ENCODE measurements at regions not wholly inside any gene's neighbourhood (a gene's known extent, or its start where the extent isn't known, plus 50 kb on each side); places are given as distances from the start of the nearest gene placed in this dataset.

DNA sequence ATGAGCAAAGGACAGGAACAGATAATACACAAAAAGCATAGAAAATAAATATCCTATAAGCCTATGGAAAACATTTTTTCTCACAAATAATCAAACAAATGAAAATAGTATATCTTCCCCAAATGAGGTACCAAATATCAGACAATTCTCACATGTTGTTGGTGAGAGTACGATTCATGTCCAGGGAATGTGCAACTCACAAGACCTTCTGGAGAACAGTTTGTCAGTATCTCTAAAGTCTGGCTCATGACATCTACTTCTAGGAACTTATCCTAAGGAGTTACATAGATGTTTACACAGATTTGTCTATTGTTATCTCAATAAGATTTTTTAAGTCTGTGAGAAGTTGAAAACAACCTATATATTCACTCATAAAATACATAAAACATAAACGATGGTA lies 80.3 kb upstream of the ARHGEF7 start:
- Histone ChIP-seq H3K27me3 (ENCODE audit: control insufficient read depth, extremely low read depth, insufficient read depth, low read length) (peaks cover 39% of the 10 kb centered on the region), H2AFZ (ENCODE audit: control insufficient read depth, low read length) (no peak overlapping the region), H3K27ac (ENCODE audit: control insufficient read depth, insufficient read depth, low read length) (no peak overlapping the region), H3K9me3 (ENCODE audit: control insufficient read depth, low read depth, low read length) (no peaks in the 10 kb centered on the region), H3K79me2 (ENCODE audit: control insufficient read depth, insufficient read depth, low read length) (no peaks in the 10 kb centered on the region), H3K4me2 (ENCODE audit: control insufficient read depth, extremely low read depth, insufficient read depth, low read depth, low read length) (no peak overlapping the region), H3K36me3 (ENCODE audit: control insufficient read depth in 2 of 2, extremely low read depth in 1 of 2, insufficient read depth in 2 of 2, low read length in 2 of 2) (no peaks in the 10 kb centered on the region), H3K4me1 (ENCODE audit: control insufficient read depth, extremely low read depth, insufficient read depth, low read length) (no peaks in the 10 kb centered on the region), H3K9me1 (ENCODE audit: control insufficient read depth, extremely low read depth, insufficient read depth, low read length) (no peaks in the 10 kb centered on the region), H3K9ac (ENCODE audit: control insufficient read depth, extremely low read depth, insufficient read depth, low read length) (no peak overlapping the region), H4K20me1 (ENCODE audit: control insufficient read depth, extremely low read depth, insufficient read depth, low read length) (no peaks in the 10 kb centered on the region), H3K4me3 (ENCODE audit: control insufficient read depth in 2 of 3, extremely low read depth in 1 of 3, insufficient read depth in 2 of 3, low read depth in 1 of 3, low read length in 3 of 3) (no peak overlapping the region)
- dilution Hi-C loops (cut with MboI; ENCODE audit: extremely low pct_ligation_motif_present, low sequenced_read_pairs) = no loop called here
- DNase-seq (ENCODE audit: low read depth, low spot score) (no peak), FAIRE-seq (no peak)
- TF ChIP-seq, protein P1, sequence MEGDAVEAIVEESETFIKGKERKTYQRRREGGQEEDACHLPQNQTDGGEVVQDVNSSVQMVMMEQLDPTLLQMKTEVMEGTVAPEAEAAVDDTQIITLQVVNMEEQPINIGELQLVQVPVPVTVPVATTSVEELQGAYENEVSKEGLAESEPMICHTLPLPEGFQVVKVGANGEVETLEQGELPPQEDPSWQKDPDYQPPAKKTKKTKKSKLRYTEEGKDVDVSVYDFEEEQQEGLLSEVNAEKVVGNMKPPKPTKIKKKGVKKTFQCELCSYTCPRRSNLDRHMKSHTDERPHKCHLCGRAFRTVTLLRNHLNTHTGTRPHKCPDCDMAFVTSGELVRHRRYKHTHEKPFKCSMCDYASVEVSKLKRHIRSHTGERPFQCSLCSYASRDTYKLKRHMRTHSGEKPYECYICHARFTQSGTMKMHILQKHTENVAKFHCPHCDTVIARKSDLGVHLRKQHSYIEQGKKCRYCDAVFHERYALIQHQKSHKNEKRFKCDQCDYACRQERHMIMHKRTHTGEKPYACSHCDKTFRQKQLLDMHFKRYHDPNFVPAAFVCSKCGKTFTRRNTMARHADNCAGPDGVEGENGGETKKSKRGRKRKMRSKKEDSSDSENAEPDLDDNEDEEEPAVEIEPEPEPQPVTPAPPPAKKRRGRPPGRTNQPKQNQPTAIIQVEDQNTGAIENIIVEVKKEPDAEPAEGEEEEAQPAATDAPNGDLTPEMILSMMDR (optimal IDR thresholded peaks at IDR 0.05 in 1 of 3, IDR thresholded peaks at IDR 0.05 in 1 of 3, conservative IDR thresholded peaks at IDR 0.05 in 1 of 3; ENCODE audit: extremely low read depth in 1 of 3, insufficient read depth in 2 of 3, low read length in 3 of 3) = no peak
- TF ChIP-seq EZH2 (IDR thresholded peaks at IDR 0.05; ENCODE audit: low read length) = no peak

DNA sequence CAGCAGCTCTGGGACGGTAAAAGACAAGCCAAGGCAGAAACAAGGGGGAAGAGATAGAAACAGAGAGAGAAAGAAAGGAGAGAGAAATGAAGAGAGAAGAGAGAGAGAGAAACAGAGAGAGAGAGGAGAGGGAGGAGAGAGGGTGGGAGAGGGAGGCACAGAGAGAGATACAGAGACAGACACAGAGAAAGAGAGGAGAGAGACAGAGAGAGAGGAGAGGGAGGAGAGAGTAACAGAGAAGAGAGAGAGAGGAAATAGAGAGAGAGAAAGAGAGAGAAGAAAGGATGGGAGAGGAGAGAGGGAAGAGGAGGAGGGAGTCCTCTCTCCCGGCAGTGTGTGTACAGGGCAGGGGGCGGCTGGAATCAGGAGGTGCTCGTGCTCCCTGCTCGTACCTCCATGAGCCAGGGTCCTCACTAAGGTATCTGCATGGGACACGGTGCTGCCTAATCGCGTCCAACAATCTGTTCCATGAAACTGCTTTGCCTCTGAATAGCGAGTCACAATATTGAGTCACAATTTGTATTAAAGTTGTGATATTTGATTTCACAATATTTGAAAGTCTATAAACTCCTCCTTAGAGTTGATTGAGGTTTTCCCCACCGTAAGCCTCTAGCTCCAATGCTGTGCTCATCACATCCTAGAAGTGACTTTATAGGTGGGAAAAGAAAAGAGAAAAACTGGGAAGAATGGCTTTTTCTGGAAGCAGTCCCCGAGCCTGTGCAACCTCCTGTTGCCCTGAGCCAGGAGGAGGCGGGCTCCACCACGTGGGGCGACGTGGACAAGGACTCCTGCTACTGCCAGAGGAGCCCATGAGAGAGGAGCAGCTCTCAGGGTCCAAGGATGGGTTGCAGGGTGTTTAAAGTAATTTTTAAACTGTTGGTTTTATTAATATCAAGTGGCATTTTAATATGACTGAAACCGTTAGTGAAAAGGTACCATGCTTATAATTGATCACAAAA lies 81.7 kb upstream of the ARHGEF7 start:
- TF ChIP-seq, protein P1 (optimal IDR thresholded peaks at IDR 0.05 in 1 of 3, IDR thresholded peaks at IDR 0.05 in 1 of 3, conservative IDR thresholded peaks at IDR 0.05 in 1 of 3; ENCODE audit: extremely low read depth in 1 of 3, insufficient read depth in 2 of 3, low read length in 3 of 3) = no peak
- no peak for TF ChIP-seq EZH2 (IDR thresholded peaks at IDR 0.05; ENCODE audit: low read length)
- no peak for FAIRE-seq
- no peaks in the 10 kb centered on the region for H3K9me1 ChIP-seq (ENCODE audit: control insufficient read depth, extremely low read depth, insufficient read depth, low read length)
- DNase-seq (ENCODE audit: low read depth, low spot score) = no peak
- H3K27ac ChIP-seq (ENCODE audit: control insufficient read depth, insufficient read depth, low read length) = no peak overlapping the region
- H3K27me3 ChIP-seq (ENCODE audit: control insufficient read depth, extremely low read depth, insufficient read depth, low read length) = peaks cover 31% of the 10 kb centered on the region
- no peaks in the 10 kb centered on the region for H3K79me2 ChIP-seq (ENCODE audit: control insufficient read depth, insufficient read depth, low read length)
- no peaks in the 10 kb centered on the region for H4K20me1 ChIP-seq (ENCODE audit: control insufficient read depth, extremely low read depth, insufficient read depth, low read length)
- H2AFZ ChIP-seq (ENCODE audit: control insufficient read depth, low read length) = no peak overlapping the region
- no peaks in the 10 kb centered on the region for H3K4me1 ChIP-seq (ENCODE audit: control insufficient read depth, extremely low read depth, insufficient read depth, low read length)
- H3K4me3 ChIP-seq (ENCODE audit: control insufficient read depth in 2 of 3, extremely low read depth in 1 of 3, insufficient read depth in 2 of 3, low read depth in 1 of 3, low read length in 3 of 3) = no peak overlapping the region
- H3K36me3 ChIP-seq (ENCODE audit: control insufficient read depth in 2 of 2, extremely low read depth in 1 of 2, insufficient read depth in 2 of 2, low read length in 2 of 2) = no peaks in the 10 kb centered on the region
- H3K4me2 ChIP-seq (ENCODE audit: control insufficient read depth, extremely low read depth, insufficient read depth, low read depth, low read length) = no peak overlapping the region
- H3K9ac ChIP-seq (ENCODE audit: control insufficient read depth, extremely low read depth, insufficient read depth, low read length) = no peak overlapping the region
- dilution Hi-C loops (cut with MboI; ENCODE audit: extremely low pct_ligation_motif_present, low sequenced_read_pairs) = no loop called here
- H3K9me3 ChIP-seq (ENCODE audit: control insufficient read depth, low read depth, low read length) = no peaks in the 10 kb centered on the region
